ENCODE measurements at regions not wholly inside any gene's neighbourhood (a gene's known extent, or its start where the extent isn't known, plus 50 kb on each side); places are given as distances from the start of the nearest gene placed in this dataset.

DNA sequence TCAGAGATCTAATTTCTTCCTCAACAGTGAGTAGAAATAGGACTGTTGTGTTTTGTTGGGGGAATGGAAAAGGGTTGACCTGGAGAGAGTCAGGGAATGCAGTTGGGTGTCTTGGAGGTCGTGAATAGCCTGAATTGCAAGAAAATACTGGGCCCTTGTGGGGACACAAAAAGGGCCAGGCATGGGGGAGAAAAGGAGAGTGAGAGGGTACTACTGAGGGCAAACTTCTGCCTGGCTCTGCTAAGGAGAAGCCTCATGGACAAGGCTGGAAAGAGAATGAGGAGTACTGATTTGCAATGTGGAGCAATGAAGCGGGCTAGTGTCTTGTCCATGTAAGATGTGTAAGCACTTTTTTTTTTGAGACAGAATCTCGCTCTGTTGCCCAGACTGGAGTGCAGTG, 96.2 kb upstream of the IRF2BP2 start:
- peaks cover 53% of the 10 kb centered on the region for H3K4me1 Mint-ChIP-seq
- H3K27ac Mint-ChIP-seq, result peak overlapping the region in 5 of 7 donors; percentile 0 to 62 (median 35)
- 95% methylated on average over 2 of the region's 3 CpGs for WGBS (ENCODE audit: insufficient coverage)
- no peaks in the 10 kb centered on the region for H3K27me3 ChIP-seq (ENCODE audit: control insufficient read depth in 2 of 2, insufficient read depth in 2 of 2, low read length in 2 of 2)
- peaks cover 0 to 9% of the 10 kb centered on the region in 2 donors for H3K36me3 Mint-ChIP-seq
- H3K4me2 ChIP-seq (replicated peaks; ENCODE audit: extremely low read depth, low read length, poor library complexity, severe bottlenecking), result no peak overlapping the region
- peak overlapping the region in 1 of 2 donors; percentile 7 for H3K27ac ChIP-seq (ENCODE audit: low read depth in 1 of 2, low read length in 2 of 2)
- no peaks in the 10 kb centered on the region for H4K20me1 ChIP-seq (ENCODE audit: insufficient read depth, low read length)
- no peak overlapping the region for H2AFZ ChIP-seq (ENCODE audit: insufficient read depth, low read depth, low read length, poor library complexity, severe bottlenecking)
- H3K4me1 ChIP-seq (ENCODE audit: control insufficient read depth in 1 of 2, insufficient read depth in 2 of 2, low read length in 2 of 2), result peaks cover 42 to 52% of the 10 kb centered on the region in 2 donors
- H3K79me2 ChIP-seq (ENCODE audit: insufficient read depth, low read length), result no peaks in the 10 kb centered on the region
- DNase-seq, result no peak
- intact Hi-C loops (cut with micrococcal nuclease), result no loop called here
- TF ChIP-seq, protein P1, sequence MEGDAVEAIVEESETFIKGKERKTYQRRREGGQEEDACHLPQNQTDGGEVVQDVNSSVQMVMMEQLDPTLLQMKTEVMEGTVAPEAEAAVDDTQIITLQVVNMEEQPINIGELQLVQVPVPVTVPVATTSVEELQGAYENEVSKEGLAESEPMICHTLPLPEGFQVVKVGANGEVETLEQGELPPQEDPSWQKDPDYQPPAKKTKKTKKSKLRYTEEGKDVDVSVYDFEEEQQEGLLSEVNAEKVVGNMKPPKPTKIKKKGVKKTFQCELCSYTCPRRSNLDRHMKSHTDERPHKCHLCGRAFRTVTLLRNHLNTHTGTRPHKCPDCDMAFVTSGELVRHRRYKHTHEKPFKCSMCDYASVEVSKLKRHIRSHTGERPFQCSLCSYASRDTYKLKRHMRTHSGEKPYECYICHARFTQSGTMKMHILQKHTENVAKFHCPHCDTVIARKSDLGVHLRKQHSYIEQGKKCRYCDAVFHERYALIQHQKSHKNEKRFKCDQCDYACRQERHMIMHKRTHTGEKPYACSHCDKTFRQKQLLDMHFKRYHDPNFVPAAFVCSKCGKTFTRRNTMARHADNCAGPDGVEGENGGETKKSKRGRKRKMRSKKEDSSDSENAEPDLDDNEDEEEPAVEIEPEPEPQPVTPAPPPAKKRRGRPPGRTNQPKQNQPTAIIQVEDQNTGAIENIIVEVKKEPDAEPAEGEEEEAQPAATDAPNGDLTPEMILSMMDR (IDR thresholded peaks at IDR 0.05), result no peak
- H3K9ac ChIP-seq (ENCODE audit: insufficient read depth, low read length, poor library complexity, severe bottlenecking), result no peak overlapping the region
- no peaks in the 10 kb centered on the region for H3K36me3 ChIP-seq (replicated peaks in 1 of 2; ENCODE audit: control insufficient read depth in 1 of 2, insufficient read depth in 2 of 2, low read length in 2 of 2)
- H3K9me3 ChIP-seq (replicated peaks in 1 of 2; ENCODE audit: control insufficient read depth in 1 of 2, insufficient read depth in 1 of 2, low read length in 2 of 2), result no peaks in the 10 kb centered on the region
- H3K4me3 ChIP-seq (replicated peaks in 1 of 3; ENCODE audit: low read depth in 2 of 3, low read length in 3 of 3), result no peak overlapping the region
- H3K9me3 Mint-ChIP-seq, result peaks cover 0 to 3% (median 0%) of the 10 kb centered on the region in 7 donors
- H3K4me3 Mint-ChIP-seq, result no peak overlapping the region
- no peaks in the 10 kb centered on the region for H3K27me3 Mint-ChIP-seq (ENCODE audit: low read depth in 3 of 3)

DNA sequence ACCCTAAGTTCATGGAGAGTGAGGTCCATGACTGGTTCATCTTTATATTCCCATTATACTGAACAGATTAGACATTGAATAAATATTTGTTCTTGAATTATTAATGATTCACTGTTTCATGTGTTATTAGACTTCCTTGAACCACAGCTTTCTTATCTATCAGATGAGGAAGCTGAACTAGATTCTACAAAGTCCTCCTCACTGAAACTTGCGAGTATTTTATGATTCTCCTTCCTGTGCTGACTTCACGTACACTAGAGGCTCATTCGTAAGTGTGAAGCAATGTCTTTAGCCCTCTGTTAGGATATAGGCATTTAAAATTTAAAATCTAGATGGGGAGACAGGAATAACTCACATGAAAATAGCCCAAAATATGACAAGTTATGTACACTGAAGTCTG, 95.6 kb upstream of the IRF2BP2 start:
- no peaks in the 10 kb centered on the region for H3K79me2 ChIP-seq (ENCODE audit: insufficient read depth, low read length)
- Mint-ChIP-seq H3K27ac (peak overlapping the region in 3 of 7 donors; percentile 26 to 47 (median 38)), H3K4me1 (peaks cover 53% of the 10 kb centered on the region), H3K4me3 (no peak overlapping the region), H3K9me3 (peaks cover 0 to 3% (median 0%) of the 10 kb centered on the region in 7 donors), H3K36me3 (peaks cover 0 to 9% of the 10 kb centered on the region in 2 donors), H3K27me3 (ENCODE audit: low read depth in 3 of 3) (no peaks in the 10 kb centered on the region)
- no peak overlapping the region for H3K4me3 ChIP-seq (replicated peaks in 1 of 3; ENCODE audit: low read depth in 2 of 3, low read length in 3 of 3)
- no CpG with 5 or more reads among the region's 3 CpGs for WGBS (ENCODE audit: insufficient coverage)
- H3K27me3 ChIP-seq (ENCODE audit: control insufficient read depth in 2 of 2, insufficient read depth in 2 of 2, low read length in 2 of 2), result no peaks in the 10 kb centered on the region
- H3K9ac ChIP-seq (ENCODE audit: insufficient read depth, low read length, poor library complexity, severe bottlenecking), result no peak overlapping the region
- H3K9me3 ChIP-seq (replicated peaks in 1 of 2; ENCODE audit: control insufficient read depth in 1 of 2, insufficient read depth in 1 of 2, low read length in 2 of 2), result no peaks in the 10 kb centered on the region
- peak overlapping the region in 1 of 2 donors; percentile 7 for H3K27ac ChIP-seq (ENCODE audit: low read depth in 1 of 2, low read length in 2 of 2)
- DNase-seq, result peak; percentile 25 to 56 (median 48)
- H3K36me3 ChIP-seq (replicated peaks in 1 of 2; ENCODE audit: control insufficient read depth in 1 of 2, insufficient read depth in 2 of 2, low read length in 2 of 2), result no peaks in the 10 kb centered on the region
- H3K4me2 ChIP-seq (replicated peaks; ENCODE audit: extremely low read depth, low read length, poor library complexity, severe bottlenecking), result no peak overlapping the region
- peaks cover 42 to 52% of the 10 kb centered on the region in 2 donors for H3K4me1 ChIP-seq (ENCODE audit: control insufficient read depth in 1 of 2, insufficient read depth in 2 of 2, low read length in 2 of 2)
- intact Hi-C loops (cut with micrococcal nuclease), result no loop called here
- H2AFZ ChIP-seq (ENCODE audit: insufficient read depth, low read depth, low read length, poor library complexity, severe bottlenecking), result no peak overlapping the region
- TF ChIP-seq, protein P1 (IDR thresholded peaks at IDR 0.05), result no peak
- no peaks in the 10 kb centered on the region for H4K20me1 ChIP-seq (ENCODE audit: insufficient read depth, low read length)

All from CD14-positive monocyte (primary cell).